ENCODE measurements at regions not wholly inside any gene's neighbourhood (a gene's known extent, or its start where the extent isn't known, plus 50 kb on each side); places are given as distances from the start of the nearest gene placed in this dataset.

GRCh38 chr5:28737682-28738081 is 1699.3 kb upstream of the CDH9 start:
- Mint-ChIP-seq H3K9me3 (no peaks in the 10 kb centered on the region), H3K4me3 (no peak overlapping the region), H3K27me3 (ENCODE audit: insufficient read depth, low read depth) (peaks cover 2% of the 10 kb centered on the region), H3K36me3 (no peaks in the 10 kb centered on the region), H3K27ac (no peak overlapping the region), H3K4me1 (no peaks in the 10 kb centered on the region)
- Histone ChIP-seq H3K9me3 (ENCODE audit: low read depth) (no peaks in the 10 kb centered on the region), H3K27ac (no peak overlapping the region), H3K79me2 (ENCODE audit: low read depth) (no peaks in the 10 kb centered on the region), H3K36me3 (no peaks in the 10 kb centered on the region), H3K27me3 (no peaks in the 10 kb centered on the region), H3K9ac (no peak overlapping the region), H2AFZ (replicated peaks) (no peak overlapping the region), H3K4me1 (no peaks in the 10 kb centered on the region), H3K4me3 (no peak overlapping the region), H4K20me1 (ENCODE audit: low read depth) (no peaks in the 10 kb centered on the region), H3F3A (ENCODE audit: low read depth) (no peaks in the 10 kb centered on the region), H3K4me2 (no peak overlapping the region)
- DNase-seq (ENCODE audit: low spot score) = no peak
- TF ChIP-seq EZH2phosphoT487 (IDR thresholded peaks at IDR 0.05) (no peak), CTCF (IDR thresholded peaks at IDR 0.05) (no peak), EZH2 (IDR thresholded peaks at IDR 0.05) (no peak)

- H3K4me3 Mint-ChIP-seq = no peak overlapping the region
- no peaks in the 10 kb centered on the region for H3K9me3 Mint-ChIP-seq
- peaks cover 2% of the 10 kb centered on the region for H3K27me3 Mint-ChIP-seq (ENCODE audit: insufficient read depth, low read depth)
- Histone ChIP-seq H3K9me3 (ENCODE audit: low read depth) (no peaks in the 10 kb centered on the region), H3K36me3 (no peaks in the 10 kb centered on the region), H3K4me3 (no peak overlapping the region), H3K4me2 (no peak overlapping the region), H3F3A (ENCODE audit: low read depth) (no peaks in the 10 kb centered on the region), H3K79me2 (ENCODE audit: low read depth) (no peaks in the 10 kb centered on the region), H2AFZ (replicated peaks) (no peak overlapping the region), H3K9ac (no peak overlapping the region), H3K27ac (no peak overlapping the region), H4K20me1 (ENCODE audit: low read depth) (no peaks in the 10 kb centered on the region), H3K4me1 (no peaks in the 10 kb centered on the region), H3K27me3 (no peaks in the 10 kb centered on the region)
- no peak overlapping the region for H3K27ac Mint-ChIP-seq
- no peak for DNase-seq (ENCODE audit: low spot score)
- TF ChIP-seq EZH2phosphoT487 (IDR thresholded peaks at IDR 0.05) = no peak
- TF ChIP-seq EZH2 (IDR thresholded peaks at IDR 0.05) = no peak
- TF ChIP-seq CTCF (IDR thresholded peaks at IDR 0.05) = no peak
- H3K36me3 Mint-ChIP-seq = no peaks in the 10 kb centered on the region
- no peaks in the 10 kb centered on the region for H3K4me1 Mint-ChIP-seq
Observed at GRCh38 chr5:28737222-28737621, 1698.8 kb upstream of the CDH9 start.

- Histone ChIP-seq H3K27ac (no peak overlapping the region), H4K20me1 (ENCODE audit: low read depth) (no peaks in the 10 kb centered on the region), H3K36me3 (no peaks in the 10 kb centered on the region), H3K27me3 (no peaks in the 10 kb centered on the region), H3K4me2 (no peak overlapping the region), H3F3A (ENCODE audit: low read depth) (no peaks in the 10 kb centered on the region), H3K79me2 (ENCODE audit: low read depth) (no peaks in the 10 kb centered on the region), H3K9me3 (ENCODE audit: low read depth) (no peaks in the 10 kb centered on the region), H3K9ac (no peak overlapping the region), H3K4me1 (no peaks in the 10 kb centered on the region), H3K4me3 (no peak overlapping the region), H2AFZ (replicated peaks) (peak overlapping the region; percentile 38)
- no peak for TF ChIP-seq EZH2phosphoT487 (IDR thresholded peaks at IDR 0.05)
- peak; percentile 18 for TF ChIP-seq CTCF (IDR thresholded peaks at IDR 0.05)
- no peaks in the 10 kb centered on the region for H3K27me3 Mint-ChIP-seq (ENCODE audit: insufficient read depth, low read depth)
- no peaks in the 10 kb centered on the region for H3K4me1 Mint-ChIP-seq
- H3K9me3 Mint-ChIP-seq = no peaks in the 10 kb centered on the region
- no peak overlapping the region for H3K27ac Mint-ChIP-seq
- no peak for DNase-seq (ENCODE audit: low spot score)
- H3K36me3 Mint-ChIP-seq = no peaks in the 10 kb centered on the region
- no peak overlapping the region for H3K4me3 Mint-ChIP-seq
Observed at GRCh38 chr5:28734396-28734795, 1696.0 kb upstream of the CDH9 start.

GRCh38 chr5:28729067-28729466 is 1690.7 kb upstream of the CDH9 start:
- no peak overlapping the region for H3K27ac ChIP-seq
- no peaks in the 10 kb centered on the region for H3K27me3 Mint-ChIP-seq (ENCODE audit: insufficient read depth, low read depth)
- no peak for DNase-seq (ENCODE audit: low spot score)
- no peak overlapping the region for H3K4me3 Mint-ChIP-seq
- H3K27me3 ChIP-seq = no peaks in the 10 kb centered on the region
- H2AFZ ChIP-seq (replicated peaks) = no peak overlapping the region
- no peaks in the 10 kb centered on the region for H3K36me3 Mint-ChIP-seq
- no peaks in the 10 kb centered on the region for H3K4me1 ChIP-seq
- no peaks in the 10 kb centered on the region for H3K9me3 ChIP-seq (ENCODE audit: low read depth)
- no peaks in the 10 kb centered on the region for H3F3A ChIP-seq (ENCODE audit: low read depth)
- no peaks in the 10 kb centered on the region for H3K4me1 Mint-ChIP-seq
- no peaks in the 10 kb centered on the region for H3K36me3 ChIP-seq
- no peak overlapping the region for H3K9ac ChIP-seq
- H3K4me2 ChIP-seq = no peak overlapping the region
- H3K27ac Mint-ChIP-seq = no peak overlapping the region
- H3K9me3 Mint-ChIP-seq = no peaks in the 10 kb centered on the region
- TF ChIP-seq CTCF (IDR thresholded peaks at IDR 0.05) = no peak
- H4K20me1 ChIP-seq (ENCODE audit: low read depth) = no peaks in the 10 kb centered on the region
- no peak overlapping the region for H3K4me3 ChIP-seq
- H3K79me2 ChIP-seq (ENCODE audit: low read depth) = no peaks in the 10 kb centered on the region
